ENCODE measurements at regions not wholly inside any gene's neighbourhood (a gene's known extent, or its start where the extent isn't known, plus 50 kb on each side); places are given as distances from the start of the nearest gene placed in this dataset.

- no peak for TF ChIP-seq CTCF (IDR thresholded peaks at IDR 0.05)
- TF ChIP-seq POLR2A (IDR thresholded peaks at IDR 0.05), result no peak
These were observed 472.2 kb downstream of the NR2F2 start for GRCh38 chr15:96802611-96803255.

All from heart left ventricle (tissue), 13 donors.